DND-41 (cell line): ENCODE measurements at regions not wholly inside any gene's neighbourhood (a gene's known extent, or its start where the extent isn't known, plus 50 kb on each side); places are given as distances from the start of the nearest gene placed in this dataset.

Source experiments
- ATAC-seq: fragments of 200-7000 bp; cut with Tn5 transposase; 3 replicates; pipeline ENCODE4 v1.9.1; 2021; ENCODE audit warnings: low read depth; ENCODE audit not compliant: insufficient read depth
- DNase-seq: peaks from one replicate; pipeline ENCODE4 v3.0.0-alpha.2; 2020
- H2AFZ ChIP-seq: 2 replicates; pipeline ENCODE4 v1.6.0; 2012; ENCODE audit warnings: low read depth, low read length
- H3K27ac ChIP-seq: 2 replicates; pipeline ENCODE4 v1.5.1; 2012; ENCODE audit warnings: low read length, inconsistent platforms
- H3K27me3 ChIP-seq: fragments of 200-600 bp; sonication (generic); 2 replicates; pipeline ENCODE4 v1.6.0; 2012; ENCODE audit warnings: low read length, mild to moderate bottlenecking, inconsistent platforms; ENCODE audit not compliant: insufficient read depth, poor library complexity
- H3K36me3 ChIP-seq: 2 replicates; pipeline ENCODE4 v1.5.1; 2012; ENCODE audit warnings: low read length, inconsistent platforms; ENCODE audit not compliant: insufficient read depth
- H3K4me1 ChIP-seq: 2 replicates; pipeline ENCODE4 v1.5.1; 2012; ENCODE audit warnings: mild to moderate bottlenecking, low read length; ENCODE audit not compliant: insufficient read depth
- H3K4me2 ChIP-seq: 2 replicates; pipeline ENCODE4 v1.6.0; 2012; ENCODE audit warnings: mild to moderate bottlenecking, moderate library complexity, low read length, inconsistent platforms; ENCODE audit not compliant: insufficient read depth
- H3K4me3 ChIP-seq, 2 experiments: fragments of 200-600 bp in 1 of 2; shearing (Covaris generic) in 1 of 2; 2 replicates each; pipeline ENCODE4 v1.5.1; 2012 to 2016; ENCODE audit warnings: inconsistent platforms in 2 of 2, low read length in 2 of 2, mild to moderate bottlenecking in 2 of 2, low read depth in 1 of 2, moderate library complexity in 1 of 2
- H3K79me2 ChIP-seq: 2 replicates; pipeline ENCODE4 v1.6.0; 2012; ENCODE audit warnings: low read length, inconsistent platforms; ENCODE audit not compliant: insufficient read depth
- H3K9ac ChIP-seq: 2 replicates; pipeline ENCODE4 v1.6.0; 2012; ENCODE audit warnings: low read depth, mild to moderate bottlenecking, inconsistent platforms, low read length, moderate library complexity
- H3K9me3 ChIP-seq: 2 replicates; pipeline ENCODE4 v1.5.1; 2012; ENCODE audit warnings: low read length, moderate library complexity, mild to moderate bottlenecking, inconsistent platforms; ENCODE audit not compliant: insufficient read depth, severe bottlenecking
- H4K20me1 ChIP-seq: 2 replicates; pipeline ENCODE4 v1.6.0; 2012; ENCODE audit warnings: low read length; ENCODE audit not compliant: insufficient read depth
- CTCF ChIP-seq: IDR thresholded peaks from 2 replicates; pipeline ENCODE4 v1.5.1; 2012; ENCODE audit warnings: borderline replicate concordance, low read length, moderate library complexity, mild to moderate bottlenecking; ENCODE audit not compliant: poor library complexity, severe bottlenecking; ENCODE audit errors: extremely low read depth
- EZH2 ChIP-seq: IDR thresholded peaks from 3 replicates; pipeline ENCODE4 v1.6.1; 2012; ENCODE audit warnings: borderline replicate concordance, low read depth, mild to moderate bottlenecking, moderate library complexity, low read length, inconsistent platforms; ENCODE audit not compliant: severe bottlenecking

DNA sequence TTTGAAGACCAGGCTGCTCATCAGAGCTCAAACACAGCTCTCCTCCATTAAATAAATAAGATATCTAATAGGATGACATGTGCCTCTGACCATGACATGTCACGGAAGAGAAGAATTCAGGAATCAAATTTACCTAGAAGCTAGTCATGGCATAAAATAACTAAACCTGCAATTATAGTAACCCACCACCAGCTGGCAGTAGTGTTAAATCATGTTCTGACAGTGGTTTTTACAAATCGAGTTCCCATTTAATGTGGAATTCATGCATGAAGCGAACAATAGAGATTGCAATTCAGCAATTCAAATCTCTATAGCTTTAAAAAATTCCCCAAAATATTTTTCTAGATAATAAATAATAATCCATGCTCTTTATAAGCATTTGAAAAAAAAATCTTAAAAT, 74.6 kb upstream of the IKZF1 start:
- H2AFZ ChIP-seq = no peak overlapping the region
- no peak overlapping the region for H3K4me3 ChIP-seq
- no peaks in the 10 kb centered on the region for H3K27me3 ChIP-seq
- H3K36me3 ChIP-seq = no peaks in the 10 kb centered on the region
- H4K20me1 ChIP-seq = no peaks in the 10 kb centered on the region
- DNase-seq (no peak), ATAC-seq (no peak)
- no peak overlapping the region for H3K9ac ChIP-seq
- no peak overlapping the region for H3K4me2 ChIP-seq
- H3K4me1 ChIP-seq = peaks cover 26% of the 10 kb centered on the region
- no peaks in the 10 kb centered on the region for H3K79me2 ChIP-seq
- H3K9me3 ChIP-seq = peaks cover 4% of the 10 kb centered on the region
- TF ChIP-seq CTCF (peak; percentile 73), EZH2 (no peak)
- H3K27ac ChIP-seq = no peak overlapping the region

DNA sequence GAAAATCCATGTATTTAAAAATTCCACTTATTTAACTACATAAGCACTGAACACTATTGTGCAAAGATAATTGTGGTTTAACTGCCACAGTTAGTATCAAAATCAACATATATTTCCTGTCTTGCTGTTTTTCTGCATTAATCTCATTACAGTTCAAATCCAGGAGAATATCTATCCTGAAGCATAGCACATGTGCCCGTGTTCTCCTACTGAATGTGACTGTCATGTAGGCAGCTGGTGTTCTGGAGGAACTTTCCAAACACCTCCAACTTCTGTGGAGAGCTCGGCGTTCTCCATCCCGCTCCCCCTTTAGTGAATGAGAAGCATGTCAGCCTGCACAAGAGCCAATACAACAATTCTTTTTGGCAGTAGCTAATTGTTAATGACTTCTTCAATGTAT, 76.4 kb upstream of the IKZF1 start:
- ATAC-seq (peak; percentile 71), DNase-seq (no peak)
- peak overlapping the region; percentile 61 for H2AFZ ChIP-seq
- H3K36me3 ChIP-seq = no peaks in the 10 kb centered on the region
- H3K4me2 ChIP-seq = peak overlapping the region; percentile 36
- peak overlapping the region; percentile 28 for H3K9ac ChIP-seq
- H3K4me3 ChIP-seq = no peak overlapping the region
- H3K9me3 ChIP-seq = peaks cover 4% of the 10 kb centered on the region
- H3K27me3 ChIP-seq = no peaks in the 10 kb centered on the region
- H3K79me2 ChIP-seq = no peaks in the 10 kb centered on the region
- peak overlapping the region; percentile 68 for H3K27ac ChIP-seq
- H4K20me1 ChIP-seq = no peaks in the 10 kb centered on the region
- peaks cover 26% of the 10 kb centered on the region for H3K4me1 ChIP-seq
- TF ChIP-seq CTCF (no peak), EZH2 (no peak)

- Histone ChIP-seq H3K79me2 (no peaks in the 10 kb centered on the region), H3K27me3 (no peaks in the 10 kb centered on the region), H3K4me3 (no peak overlapping the region), H3K4me2 (peak overlapping the region; percentile 36), H3K9ac (peak overlapping the region; percentile 28), H3K27ac (peak overlapping the region; percentile 68), H3K9me3 (peaks cover 4% of the 10 kb centered on the region), H3K4me1 (peaks cover 26% of the 10 kb centered on the region), H2AFZ (peak overlapping the region; percentile 61), H3K36me3 (no peaks in the 10 kb centered on the region), H4K20me1 (no peaks in the 10 kb centered on the region)
- no peak for TF ChIP-seq EZH2
- TF ChIP-seq CTCF = no peak
- ATAC-seq (peak; percentile 63), DNase-seq (no peak)
Observed at GRCh38 chr7:50227726-50228125, 76.8 kb upstream of the IKZF1 start.

- no peak for ATAC-seq
Observed at GRCh38 chr7:50226669-50227068, 77.8 kb upstream of the IKZF1 start.

More at GRCh38 chr7:50226669-50227068, 77.8 kb upstream of the IKZF1 start:
- H2AFZ ChIP-seq = no peak overlapping the region
- H3K4me3 ChIP-seq = no peak overlapping the region
- H3K79me2 ChIP-seq = no peaks in the 10 kb centered on the region
- no peak overlapping the region for H3K27ac ChIP-seq
- H3K4me1 ChIP-seq = peaks cover 26% of the 10 kb centered on the region
- no peaks in the 10 kb centered on the region for H3K36me3 ChIP-seq
- no peak for DNase-seq
- no peaks in the 10 kb centered on the region for H4K20me1 ChIP-seq
- TF ChIP-seq EZH2 (no peak), CTCF (no peak)
- H3K4me2 ChIP-seq = no peak overlapping the region
- H3K27me3 ChIP-seq = no peaks in the 10 kb centered on the region
- H3K9me3 ChIP-seq = peaks cover 15% of the 10 kb centered on the region
- no peak overlapping the region for H3K9ac ChIP-seq
